Calu3 (cell line): ENCODE measurements at regions not wholly inside any gene's neighbourhood (a gene's known extent, or its start where the extent isn't known, plus 50 kb on each side); places are given as distances from the start of the nearest gene placed in this dataset.

Source experiments
- BruUV-seq: library from RNA; stranded (reverse); fragments of 400-500 nt; replicated peaks from 2 replicates; lab custom pipeline; 2021; lab: Mats Ljungman, UMichigan
- CTCF ChIA-PET: fragments of 300-600 bp; sonication (Branson Sonifier 250); formaldehyde crosslinking; loops from one replicate; lab custom pipeline; 2022; ENCODE audit warnings: antibody characterized with exemption; lab: Charles Lee
- DNase-seq: peaks from one replicate; pipeline ENCODE4 v3.0.0; 2022
- H3K27ac Mint-ChIP-seq: one replicate; pipeline ENCODE4 v1.8.0; 2022; ENCODE audit warnings: mixed read lengths; ENCODE audit not compliant: unreplicated experiment
- H3K27me3 Mint-ChIP-seq: one replicate; pipeline ENCODE4 v1.8.0; 2022; ENCODE audit warnings: mixed read lengths; ENCODE audit not compliant: unreplicated experiment
- H3K36me3 Mint-ChIP-seq: one replicate; pipeline ENCODE4 v1.8.0; 2022; ENCODE audit warnings: mild to moderate bottlenecking, moderate library complexity, mixed read lengths; ENCODE audit not compliant: insufficient read depth, unreplicated experiment
- H3K4me1 Mint-ChIP-seq: one replicate; pipeline ENCODE4 v1.8.0; 2022; ENCODE audit warnings: mild to moderate bottlenecking, low read depth, mixed read lengths; ENCODE audit not compliant: unreplicated experiment
- H3K4me3 Mint-ChIP-seq: one replicate; pipeline ENCODE4 v1.8.0; 2022; ENCODE audit warnings: mild to moderate bottlenecking, low read depth, moderate library complexity, mixed read lengths; ENCODE audit not compliant: unreplicated experiment
- H3K9me3 Mint-ChIP-seq: one replicate; pipeline ENCODE4 v1.8.0; 2022; ENCODE audit warnings: low read depth, mixed read lengths; ENCODE audit not compliant: unreplicated experiment
- intact Hi-C: fragments of 100-400 bp; cut with micrococcal nuclease; formaldehyde crosslinking; loops from one replicate; pipeline ENCODE4 v1.10.0; 2022; ENCODE audit not compliant: unreplicated experiment
- TF ChIP-seq, protein P1 (sequence below): fragments of 200-600 bp; IDR thresholded peaks from one replicate; pipeline ENCODE4 v1.8.0; 2022; ENCODE audit warnings: antibody characterized with exemption; ENCODE audit not compliant: unreplicated experiment

DNA sequence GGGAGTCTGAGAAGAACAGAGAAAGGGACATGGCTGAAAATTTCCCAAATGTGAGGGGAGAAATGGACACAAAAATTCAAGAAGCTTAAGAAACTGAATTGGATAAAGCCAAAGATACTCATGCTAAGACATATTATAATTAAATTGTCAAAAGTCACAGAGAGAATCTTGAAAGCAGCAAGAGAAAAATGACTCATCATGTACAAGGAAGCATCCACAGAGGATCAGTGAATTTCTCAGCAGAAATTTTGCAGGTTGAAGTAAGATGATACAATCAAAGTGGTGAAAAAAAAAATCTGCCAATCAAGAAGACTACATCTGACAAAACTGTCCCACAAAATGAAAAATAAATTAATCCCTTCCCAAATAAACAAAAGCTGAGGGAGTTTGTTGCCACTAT lies 56.8 kb downstream of the MPP7 start:
- intact Hi-C loops = no loop called here
- no peak for DNase-seq
- BruUV-seq = no TSS peak
- H3K27me3 Mint-ChIP-seq = no peaks in the 10 kb centered on the region
- CTCF ChIA-PET = no interaction called here
- H3K4me1 Mint-ChIP-seq = no peaks in the 10 kb centered on the region
- TF ChIP-seq, protein P1, sequence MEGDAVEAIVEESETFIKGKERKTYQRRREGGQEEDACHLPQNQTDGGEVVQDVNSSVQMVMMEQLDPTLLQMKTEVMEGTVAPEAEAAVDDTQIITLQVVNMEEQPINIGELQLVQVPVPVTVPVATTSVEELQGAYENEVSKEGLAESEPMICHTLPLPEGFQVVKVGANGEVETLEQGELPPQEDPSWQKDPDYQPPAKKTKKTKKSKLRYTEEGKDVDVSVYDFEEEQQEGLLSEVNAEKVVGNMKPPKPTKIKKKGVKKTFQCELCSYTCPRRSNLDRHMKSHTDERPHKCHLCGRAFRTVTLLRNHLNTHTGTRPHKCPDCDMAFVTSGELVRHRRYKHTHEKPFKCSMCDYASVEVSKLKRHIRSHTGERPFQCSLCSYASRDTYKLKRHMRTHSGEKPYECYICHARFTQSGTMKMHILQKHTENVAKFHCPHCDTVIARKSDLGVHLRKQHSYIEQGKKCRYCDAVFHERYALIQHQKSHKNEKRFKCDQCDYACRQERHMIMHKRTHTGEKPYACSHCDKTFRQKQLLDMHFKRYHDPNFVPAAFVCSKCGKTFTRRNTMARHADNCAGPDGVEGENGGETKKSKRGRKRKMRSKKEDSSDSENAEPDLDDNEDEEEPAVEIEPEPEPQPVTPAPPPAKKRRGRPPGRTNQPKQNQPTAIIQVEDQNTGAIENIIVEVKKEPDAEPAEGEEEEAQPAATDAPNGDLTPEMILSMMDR = no peak
- H3K27ac Mint-ChIP-seq = no peak overlapping the region
- H3K9me3 Mint-ChIP-seq = no peaks in the 10 kb centered on the region
- no peak overlapping the region for H3K4me3 Mint-ChIP-seq
- H3K36me3 Mint-ChIP-seq = no peaks in the 10 kb centered on the region

DNA sequence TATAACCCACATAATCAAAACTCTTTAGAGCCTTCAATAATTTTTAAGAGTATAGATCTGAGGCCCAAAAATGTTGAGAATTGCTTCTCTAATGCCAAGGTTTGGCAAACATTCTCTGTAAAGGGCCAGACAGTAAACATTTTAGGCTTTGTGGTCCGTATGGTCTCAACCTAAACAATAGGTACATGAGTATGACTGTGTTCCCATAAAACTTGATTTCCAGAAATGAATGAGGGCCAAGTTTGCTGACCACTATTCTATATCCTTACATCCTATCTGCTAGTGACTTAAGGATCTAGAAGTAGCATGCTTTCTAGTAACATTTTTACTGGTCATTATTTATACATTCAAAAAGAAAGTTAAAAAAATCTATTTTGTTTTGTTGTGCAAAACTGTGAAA lies 58.9 kb downstream of the MPP7 start:
- no peak overlapping the region for H3K4me3 Mint-ChIP-seq
- no peaks in the 10 kb centered on the region for H3K9me3 Mint-ChIP-seq
- intact Hi-C loops = loop anchor here (5.0 kb wide), 1 partner anchor 507 kb away; no protein-coding TSS in a partner anchor
- CTCF ChIA-PET = no interaction called here
- no peaks in the 10 kb centered on the region for H3K36me3 Mint-ChIP-seq
- no peak overlapping the region for H3K27ac Mint-ChIP-seq
- no peaks in the 10 kb centered on the region for H3K4me1 Mint-ChIP-seq
- TF ChIP-seq, protein P1 = no peak
- no TSS peak for BruUV-seq
- H3K27me3 Mint-ChIP-seq = no peaks in the 10 kb centered on the region
- no peak for DNase-seq

GRCh38 chr10:28242555-28243204 lies 60.2 kb downstream of the MPP7 start:
- no peaks in the 10 kb centered on the region for H3K27me3 Mint-ChIP-seq
- no peak overlapping the region for H3K27ac Mint-ChIP-seq
- TF ChIP-seq, protein P1 = no peak
- H3K9me3 Mint-ChIP-seq = no peaks in the 10 kb centered on the region
- H3K4me3 Mint-ChIP-seq = no peak overlapping the region
- no TSS peak for BruUV-seq
- H3K4me1 Mint-ChIP-seq = no peaks in the 10 kb centered on the region
- intact Hi-C loops = loop anchor here (1.0 to 5.0 kb wide), 2 partner anchors 459 to 505 kb away; no protein-coding TSS in a partner anchor
- H3K36me3 Mint-ChIP-seq = no peaks in the 10 kb centered on the region
- CTCF ChIA-PET = interaction anchor here (0.7 kb wide), 1 partner anchor 334 kb away, joined by 3 read pairs; no protein-coding TSS in a partner anchor
- no peak for DNase-seq

DNA sequence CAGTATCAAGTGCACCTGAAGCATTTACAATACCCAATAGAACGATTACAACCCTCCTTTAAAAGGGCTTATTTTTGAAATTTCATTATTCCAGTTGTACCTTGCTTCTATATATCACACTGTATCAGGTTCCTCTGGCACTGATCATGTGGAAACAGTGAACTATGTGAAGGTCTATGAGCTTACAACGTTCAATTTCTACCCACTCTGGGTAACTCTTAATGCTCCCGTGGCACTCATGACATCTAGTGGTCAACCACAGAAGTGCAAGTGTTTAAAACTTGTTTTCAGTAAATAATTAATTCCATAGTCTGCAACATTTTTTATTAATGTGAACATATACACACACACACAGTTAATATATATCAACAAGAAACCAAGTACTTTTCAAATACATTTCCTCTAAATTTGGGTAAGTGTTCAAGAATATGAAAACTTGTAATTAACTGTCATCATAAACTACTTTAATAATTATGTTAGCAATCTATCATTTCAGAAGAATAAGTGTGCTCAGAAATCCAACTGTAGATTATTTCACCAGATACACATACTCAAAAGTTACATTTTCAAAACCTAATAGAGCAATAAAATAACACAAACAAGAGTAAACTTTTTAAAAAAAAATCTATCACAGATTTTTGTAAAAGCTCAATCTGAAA lies 61.0 kb downstream of the MPP7 start:
- H3K27me3 Mint-ChIP-seq = no peaks in the 10 kb centered on the region
- intact Hi-C loops = loop anchor here (1.0 to 5.0 kb wide), 5 partner anchors 63 to 871 kb away; no protein-coding TSS in a partner anchor
- H3K36me3 Mint-ChIP-seq = no peaks in the 10 kb centered on the region
- H3K4me1 Mint-ChIP-seq = no peaks in the 10 kb centered on the region
- no peak overlapping the region for H3K4me3 Mint-ChIP-seq
- no peaks in the 10 kb centered on the region for H3K9me3 Mint-ChIP-seq
- no TSS peak for BruUV-seq
- H3K27ac Mint-ChIP-seq = no peak overlapping the region
- CTCF ChIA-PET = interaction anchor here (0.5 to 1.6 kb wide), 13 partner anchors 9 to 870 kb away, joined by 3 to 10 read pairs (median 3); partner anchors contain the start of gene MPP7
- TF ChIP-seq, protein P1 = peak; percentile 82
- DNase-seq = peak; percentile 53
